Hindlimb muscle (tissue), 1 donor: ENCODE measurements at regions not wholly inside any gene's neighbourhood (a gene's known extent, or its start where the extent isn't known, plus 50 kb on each side); places are given as distances from the start of the nearest gene placed in this dataset.
"Not testable (repeated sequence)": the region's sequence is repeated elsewhere in the genome, so short reads cannot be mapped to it uniquely, and the experiment has no call there.

ENCODE experiments used
- DNase-seq: peaks from one replicate; pipeline ENCODE4 v3.0.0-alpha.2; 2013

DNA sequence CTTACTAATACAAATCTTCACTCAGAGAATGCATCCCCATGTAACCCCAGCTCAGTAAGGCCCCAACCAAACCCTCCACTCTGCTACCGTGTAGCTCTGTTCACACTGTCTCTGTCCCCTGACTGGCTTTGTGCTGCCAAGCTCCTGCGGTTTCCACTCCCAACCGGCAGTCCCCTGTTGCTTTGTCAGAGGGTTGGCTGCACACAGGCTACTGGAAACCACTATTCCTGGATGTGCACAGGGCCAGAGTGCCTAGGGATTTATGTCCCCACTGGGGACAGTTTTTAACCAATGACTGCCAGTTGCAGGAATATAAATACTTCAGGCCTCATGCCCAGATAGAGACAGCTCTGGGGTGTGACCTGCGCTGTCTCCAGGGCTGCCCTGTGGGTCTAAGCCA is 157.1 kb upstream of the C16orf82 start:
- DNase-seq: no peak

DNA sequence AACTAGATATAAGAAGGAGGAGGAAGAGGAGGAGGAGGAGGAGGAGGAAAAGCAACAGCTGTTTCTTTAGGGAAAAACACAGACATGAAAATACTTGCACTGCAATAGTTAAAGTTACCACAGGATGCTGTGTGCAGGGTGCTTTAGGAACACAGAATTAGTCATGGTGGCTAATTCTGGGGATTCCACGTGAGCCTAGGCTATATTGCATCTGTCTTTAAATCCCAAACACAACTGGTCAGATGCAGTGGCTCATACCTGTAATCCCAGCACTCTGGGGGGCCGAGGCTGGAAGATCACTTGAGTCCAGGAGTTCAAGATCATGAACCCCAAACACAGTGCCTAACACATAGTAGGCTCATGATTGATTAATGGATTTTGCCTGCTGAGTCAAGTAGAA is 155.3 kb upstream of the C16orf82 start:
- DNase-seq: no peak

DNA sequence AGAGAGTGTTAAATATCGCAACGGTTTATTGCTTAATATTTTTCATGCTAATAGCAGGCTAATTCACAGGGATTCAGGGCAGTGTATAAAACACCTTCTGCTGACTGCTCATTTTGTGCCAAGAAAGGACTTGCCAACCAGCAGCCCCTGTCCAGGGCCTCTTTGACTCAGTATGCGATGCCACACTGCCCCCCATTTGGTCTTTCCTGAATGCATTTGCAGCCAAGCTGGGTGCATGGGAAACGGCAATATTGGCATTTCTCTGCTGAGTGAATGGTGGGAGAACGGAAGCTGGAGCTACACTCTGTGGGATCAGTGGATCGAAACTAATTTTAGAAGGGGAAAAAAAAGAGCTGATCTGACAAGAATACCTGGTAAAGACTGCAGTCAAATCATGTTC is 152.9 kb upstream of the C16orf82 start:
- no peak for DNase-seq

DNA sequence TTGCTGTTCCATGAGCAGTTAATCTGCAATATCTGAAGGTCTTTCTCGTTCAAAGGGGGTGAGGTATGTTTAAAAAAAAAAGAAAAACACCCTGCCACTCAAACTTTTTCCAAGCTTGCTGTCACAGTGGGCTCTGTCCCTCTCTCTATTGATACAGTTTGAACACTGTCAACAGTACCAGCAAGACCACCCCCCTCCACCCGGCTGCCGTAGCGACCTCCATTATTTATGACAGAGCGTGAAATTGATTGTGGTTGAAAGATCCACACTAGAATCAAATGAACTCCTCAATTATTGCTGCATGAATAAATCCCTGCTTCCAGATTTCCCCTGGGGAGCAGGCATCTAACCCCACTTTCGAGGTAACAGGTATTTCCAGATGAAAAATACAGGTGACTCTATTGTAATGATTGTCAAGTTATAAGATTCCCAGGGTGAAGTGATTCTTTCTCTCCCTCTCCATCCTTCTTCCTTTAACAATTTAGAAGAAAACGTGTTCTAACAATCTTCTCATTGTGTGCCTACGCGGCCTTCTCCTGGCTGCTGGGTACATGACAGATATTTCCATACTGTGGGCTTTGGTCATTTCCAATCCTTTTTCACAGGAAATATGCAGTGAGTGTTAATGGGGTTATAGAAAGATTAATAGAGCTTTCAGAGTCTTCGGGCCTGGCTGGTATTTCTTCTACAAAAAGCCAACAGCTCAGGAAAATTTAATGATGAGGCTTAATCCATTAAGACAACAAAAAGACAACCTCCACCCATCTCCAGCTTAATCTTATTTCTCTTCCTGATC is 135.7 kb upstream of the C16orf82 start:
- DNase-seq: no peak

DNA sequence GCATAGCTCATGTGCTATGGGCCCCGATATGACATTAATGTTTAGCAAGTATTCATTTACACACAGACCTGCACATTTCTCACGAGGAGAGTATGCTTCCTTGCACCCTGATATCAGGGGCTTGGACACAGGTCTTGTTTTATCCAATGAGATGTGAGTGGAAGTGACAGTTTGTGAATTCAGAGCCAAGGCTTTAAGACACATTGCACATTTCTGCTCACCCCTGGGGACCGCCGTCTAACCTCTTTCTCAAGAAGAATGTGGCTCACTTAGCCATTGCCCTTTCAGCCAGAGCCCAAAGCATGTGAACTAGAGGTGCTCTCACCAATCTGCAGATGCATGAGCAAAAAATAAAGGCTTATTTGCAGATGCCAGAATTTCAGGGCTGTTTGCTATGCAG is 116.1 kb upstream of the C16orf82 start:
- no peak for DNase-seq

DNA sequence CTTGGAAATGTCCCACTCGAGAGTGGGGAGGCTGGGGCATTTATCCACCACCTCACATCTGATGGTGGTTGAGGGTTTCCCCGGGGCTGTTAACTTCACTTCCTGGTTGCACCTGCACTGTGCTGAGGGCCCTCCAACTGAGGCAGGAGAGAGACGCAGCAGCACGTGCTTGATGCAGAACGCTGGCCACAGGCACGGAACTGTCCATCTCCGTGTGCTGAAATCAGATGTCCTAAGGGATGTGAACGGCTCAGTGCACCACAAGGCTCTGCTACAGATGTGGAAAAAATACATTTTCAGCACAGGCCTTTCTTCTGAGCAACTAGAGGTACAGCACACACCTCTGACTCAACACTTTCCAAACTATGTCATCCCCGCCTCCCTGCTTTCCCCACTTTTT is 114.8 kb upstream of the C16orf82 start:
- DNase-seq: no peak

DNA sequence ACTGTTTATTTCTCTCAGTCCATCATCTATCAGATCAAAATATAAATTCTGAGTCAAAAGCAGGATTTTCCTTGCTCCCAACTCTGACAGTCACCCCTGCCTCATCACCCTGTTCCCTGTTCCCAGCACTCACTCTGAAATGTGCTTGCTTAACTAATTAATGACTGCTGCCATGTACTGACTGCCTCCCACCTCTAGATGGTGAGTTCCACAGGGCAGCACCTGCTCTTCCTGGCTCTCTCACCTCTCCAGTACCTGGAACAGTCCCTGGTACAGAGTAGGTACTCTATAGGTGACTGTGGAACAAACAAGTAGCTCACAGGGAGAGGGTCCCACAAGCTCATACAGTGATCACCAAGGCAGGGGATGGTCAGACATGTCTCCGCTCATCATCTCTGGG is 114.3 kb upstream of the C16orf82 start:
- DNase-seq: no peak

DNA sequence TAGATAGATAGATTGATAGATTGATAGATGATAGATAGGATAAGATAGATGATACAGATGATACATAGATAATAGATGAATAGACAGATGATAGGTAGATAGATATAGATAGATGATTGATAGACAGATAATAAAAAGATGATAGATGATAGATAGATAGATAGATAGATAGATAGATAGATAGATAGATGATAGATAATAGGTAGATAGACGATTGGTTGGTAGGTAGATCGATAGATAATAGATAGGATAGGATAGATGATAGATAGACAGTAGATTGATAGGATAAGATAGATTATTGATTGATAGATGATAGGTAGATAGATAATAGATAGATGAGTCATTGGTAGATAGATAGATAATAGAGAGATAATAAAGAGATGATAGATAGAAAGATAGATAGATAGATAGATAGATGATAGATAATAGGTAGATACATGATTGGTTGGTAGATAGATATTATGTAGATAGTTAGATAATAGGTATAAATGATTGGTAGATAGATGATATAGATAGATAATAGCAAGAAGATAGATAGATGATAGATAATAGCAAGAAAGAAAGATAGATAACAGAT is 109.4 kb upstream of the C16orf82 start:
- no peak for DNase-seq

DNA sequence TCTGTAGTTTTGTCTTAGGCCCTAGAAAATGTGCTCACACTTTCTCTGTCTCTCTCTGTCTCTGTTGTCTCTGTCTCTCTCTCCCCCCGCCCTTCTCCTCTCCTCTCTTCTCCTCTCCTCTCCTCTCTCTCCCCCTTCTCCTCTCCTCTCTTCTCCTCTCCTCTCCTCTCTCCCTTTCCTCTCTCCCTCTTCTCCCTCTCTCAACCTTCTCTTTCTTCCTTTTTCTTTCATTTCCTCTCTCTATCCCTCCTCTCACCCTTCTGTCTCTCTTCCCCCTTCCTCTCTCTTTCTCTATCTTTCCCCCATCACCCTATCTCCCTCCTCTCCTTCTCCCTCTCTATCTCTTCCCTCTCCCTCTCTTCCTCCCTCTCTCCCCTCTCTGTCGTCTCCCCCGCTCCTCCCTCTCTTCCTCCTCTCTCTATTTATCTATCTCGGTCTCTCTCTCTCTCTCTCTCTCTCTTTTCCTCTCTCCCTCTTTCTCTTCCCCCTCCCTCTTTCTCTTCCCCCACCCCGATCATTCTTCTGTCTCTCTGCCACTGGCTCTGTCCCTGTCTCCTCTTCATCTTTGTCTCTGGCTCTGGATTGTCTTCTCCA is 107.2 kb upstream of the C16orf82 start:
- DNase-seq: no peak

DNA sequence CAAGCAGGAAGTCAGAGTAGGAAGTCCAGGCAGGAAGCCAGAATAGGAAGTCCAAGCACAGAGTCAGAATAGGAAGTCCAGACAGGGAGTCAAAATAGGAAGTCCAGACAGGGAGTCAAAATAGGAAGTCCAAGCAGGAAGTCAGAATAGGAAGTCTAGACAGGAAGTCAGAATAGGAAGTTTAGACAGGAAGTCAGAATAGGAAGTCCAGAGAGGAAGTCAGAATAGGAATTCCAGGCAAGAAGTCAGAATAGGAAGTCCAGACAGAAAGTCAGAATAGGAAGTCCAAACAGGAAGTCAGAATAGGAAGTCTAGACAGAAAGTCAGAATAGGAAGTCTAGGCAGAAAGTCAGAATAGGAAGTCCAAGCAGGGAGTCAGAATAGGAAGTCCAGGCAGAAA is 105.3 kb upstream of the C16orf82 start:
- DNase-seq: no peak

DNA sequence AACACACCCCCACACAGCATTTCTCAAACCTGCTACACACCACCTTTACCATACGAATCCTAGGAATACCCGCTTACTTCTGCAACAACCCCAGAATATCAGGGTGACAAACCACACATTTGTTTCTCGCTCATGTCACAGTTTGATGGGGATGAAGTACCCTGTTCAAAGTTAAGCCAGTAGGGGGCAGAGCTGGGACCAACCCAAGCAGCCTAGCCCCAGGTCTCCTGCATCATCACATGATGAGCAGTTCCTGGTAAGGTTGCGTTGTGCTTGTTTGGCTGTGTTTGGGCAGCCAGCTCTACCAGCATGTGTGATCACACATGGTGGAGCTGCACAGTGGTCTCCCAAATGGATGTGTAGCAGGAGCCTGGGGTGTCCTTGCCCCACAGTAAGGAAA is 103.6 kb upstream of the C16orf82 start:
- DNase-seq: no peak

DNA sequence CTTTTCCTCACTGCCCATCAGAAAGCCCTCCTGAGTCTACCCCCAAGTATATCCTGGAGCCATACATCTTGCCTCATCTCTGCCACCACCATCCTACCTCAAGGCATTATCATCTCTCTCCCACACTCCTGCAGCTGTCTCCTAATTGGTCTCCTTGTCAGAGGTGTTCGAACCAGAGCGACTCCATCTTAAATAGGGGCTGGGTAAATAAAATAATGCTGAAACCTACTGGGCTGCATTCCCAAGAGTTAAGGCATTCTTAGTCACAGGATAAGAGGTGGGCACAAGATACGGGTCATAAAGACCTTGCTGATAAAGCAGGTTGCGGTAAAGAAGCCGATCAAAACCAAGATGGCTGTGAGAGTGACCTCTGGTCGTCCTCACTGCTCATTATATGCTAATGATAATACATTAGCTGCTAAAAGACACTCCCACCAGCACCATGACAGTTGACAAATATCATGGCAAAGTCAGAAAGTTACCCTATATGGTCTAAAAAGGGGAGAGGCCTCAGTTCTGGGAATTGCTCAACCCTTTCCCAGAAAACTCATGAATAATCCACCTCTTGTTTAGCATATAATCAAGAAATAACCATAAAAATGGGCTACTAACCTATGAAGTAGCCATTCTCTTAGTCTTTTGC is 97.0 kb upstream of the C16orf82 start:
- no peak for DNase-seq

DNA sequence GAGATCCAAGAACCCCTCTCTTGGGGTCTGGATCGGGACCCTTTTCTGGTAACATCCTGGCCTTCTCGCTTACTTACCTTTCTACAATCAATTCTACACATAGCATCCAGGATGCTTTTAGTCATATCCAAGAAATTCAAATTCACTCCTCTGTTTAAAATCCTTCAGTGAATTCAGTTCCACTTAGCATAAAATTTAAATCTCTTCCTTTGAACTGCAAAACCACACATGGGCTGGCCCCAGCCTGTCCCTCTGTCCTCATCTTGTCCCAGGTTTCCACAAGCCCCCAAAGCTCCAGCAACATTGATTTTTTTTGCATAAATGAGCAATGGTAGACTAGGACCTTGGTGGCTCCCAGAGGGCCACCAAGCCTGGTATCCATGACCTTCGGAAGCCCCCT is 96.4 kb upstream of the C16orf82 start:
- DNase-seq: no peak

DNA sequence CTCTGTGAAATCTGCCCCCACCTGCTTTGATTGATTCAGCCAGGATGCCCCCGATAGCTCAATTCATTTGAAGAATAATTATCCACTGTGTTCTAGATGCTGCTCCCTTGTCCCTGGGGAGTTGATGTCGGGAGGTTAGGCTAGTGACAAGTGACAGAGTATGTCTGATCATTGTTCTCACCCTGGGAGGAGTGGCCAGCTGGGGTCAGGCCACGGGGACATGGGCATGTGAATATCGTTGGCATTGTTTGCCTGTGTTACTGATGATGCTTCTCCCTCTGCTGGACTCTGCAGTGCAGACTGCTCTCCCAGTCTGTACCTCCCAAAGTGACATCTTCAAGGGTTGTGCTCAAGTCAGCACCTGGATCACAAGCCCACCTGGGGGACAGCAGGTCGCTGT is 89.9 kb upstream of the C16orf82 start:
- no peak for DNase-seq

DNA sequence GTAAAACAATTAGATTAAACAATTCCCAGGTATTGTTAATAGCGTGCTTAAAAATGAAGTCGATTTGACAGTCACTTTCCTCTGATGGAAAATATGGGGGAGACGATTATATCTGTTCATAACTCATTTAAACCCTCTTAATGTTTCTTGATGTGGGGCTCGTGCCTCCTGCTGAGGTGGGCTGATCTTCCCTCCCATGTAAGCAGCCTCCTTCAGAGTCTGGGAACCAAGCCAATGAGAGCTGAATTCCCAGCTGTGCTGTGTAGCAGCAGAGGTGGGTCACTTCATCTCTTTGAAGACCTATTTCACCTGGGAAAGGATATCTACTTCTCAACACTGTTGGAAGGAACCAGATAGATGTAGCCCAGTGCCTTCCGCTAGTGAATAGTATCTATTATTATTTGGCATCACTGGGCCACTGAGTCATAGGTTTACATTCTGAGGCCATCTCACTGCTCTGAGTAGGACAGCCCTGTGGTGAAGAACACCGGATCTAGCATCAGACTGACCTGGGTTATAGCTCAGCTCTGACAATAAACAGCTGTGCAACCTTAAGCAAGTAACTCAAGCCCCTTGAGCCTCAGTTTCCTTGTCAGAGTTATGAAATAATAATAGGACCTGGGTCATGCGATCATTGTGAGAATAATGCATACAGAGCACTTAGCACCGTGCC is 85.3 kb upstream of the C16orf82 start:
- no peak for DNase-seq

DNA sequence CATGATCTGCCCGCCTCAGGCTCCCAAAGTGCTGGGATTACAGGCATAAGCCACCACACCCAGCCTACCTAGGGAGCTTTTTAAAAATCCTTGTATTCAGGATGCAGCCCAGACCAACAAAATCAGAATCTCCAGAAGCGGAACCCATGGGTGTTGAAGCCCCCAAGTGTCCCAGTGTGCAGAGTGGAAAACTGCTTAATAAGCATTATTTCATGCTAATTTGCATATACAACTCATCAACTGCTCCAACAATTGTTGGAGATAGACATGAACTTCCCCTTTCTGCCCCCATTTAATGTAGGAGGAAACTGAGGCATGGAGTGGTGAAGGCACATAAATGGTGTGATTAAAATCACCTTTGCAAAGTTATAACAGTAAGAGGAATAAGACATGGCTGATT is 84.3 kb upstream of the C16orf82 start:
- DNase-seq: no peak

DNA sequence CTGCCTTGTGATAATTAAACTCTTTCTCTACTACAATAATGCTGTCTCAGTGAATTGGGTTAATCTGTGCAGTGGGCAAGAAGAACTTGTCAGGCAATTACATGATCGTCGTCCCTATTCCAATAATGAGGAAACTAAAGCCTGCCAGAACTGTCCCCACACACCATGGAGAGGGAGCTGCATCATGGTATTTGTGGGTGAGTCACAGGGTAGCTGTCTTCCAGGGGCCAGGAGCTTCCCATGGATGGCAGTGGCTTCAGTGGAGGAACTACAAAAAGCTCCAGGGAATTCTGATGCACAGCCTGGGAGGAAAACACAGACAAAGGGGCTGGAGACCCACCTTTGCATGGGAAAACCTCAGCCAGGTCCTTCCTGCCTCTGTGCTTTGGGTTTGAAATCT is 83.3 kb upstream of the C16orf82 start:
- no peak for DNase-seq

DNA sequence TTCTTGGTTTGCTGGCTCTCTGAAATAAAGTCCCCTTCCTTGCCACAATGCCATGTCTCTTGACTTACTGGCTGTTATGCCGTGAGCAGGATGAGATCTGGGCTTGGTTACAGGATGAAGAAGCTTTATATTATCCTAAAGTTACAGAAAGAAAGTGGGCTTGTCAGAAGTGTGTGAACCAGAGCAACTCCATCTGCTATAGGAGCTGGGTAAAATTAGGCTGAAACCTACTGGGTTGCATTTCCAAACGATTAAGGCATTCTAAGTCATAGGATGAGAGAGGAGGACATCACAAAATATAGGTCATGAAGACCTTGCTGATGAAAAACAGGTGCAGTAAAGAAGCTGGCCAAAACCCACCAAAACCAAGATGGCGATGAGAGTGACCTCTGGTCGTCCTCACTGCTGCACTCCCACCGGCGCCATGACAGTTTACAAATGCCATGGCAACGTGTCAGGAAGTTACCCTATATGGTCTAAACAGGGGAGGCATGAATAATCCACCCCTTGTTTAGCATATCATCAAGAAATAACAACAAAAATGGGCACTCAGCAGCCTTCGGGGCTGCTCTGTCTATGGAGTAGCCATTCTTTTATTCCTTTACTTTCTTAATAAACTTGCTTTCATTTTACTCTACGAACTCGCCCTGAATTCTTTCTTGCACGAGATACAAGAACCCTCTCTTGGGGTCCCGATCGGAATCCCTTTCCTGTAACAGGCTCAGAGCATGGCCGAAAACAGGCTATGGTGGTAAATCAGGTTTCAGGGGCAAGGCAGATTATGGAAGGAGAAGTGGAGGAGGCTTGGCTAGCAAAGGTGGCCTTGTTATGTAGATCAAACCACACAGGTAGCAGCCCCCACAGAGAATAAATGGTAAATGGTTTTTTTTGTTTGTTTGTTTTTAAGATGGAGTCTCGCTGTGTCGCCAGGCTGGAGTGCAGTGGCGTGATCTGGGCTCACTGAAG is 81.3 kb upstream of the C16orf82 start:
- DNase-seq: no peak

DNA sequence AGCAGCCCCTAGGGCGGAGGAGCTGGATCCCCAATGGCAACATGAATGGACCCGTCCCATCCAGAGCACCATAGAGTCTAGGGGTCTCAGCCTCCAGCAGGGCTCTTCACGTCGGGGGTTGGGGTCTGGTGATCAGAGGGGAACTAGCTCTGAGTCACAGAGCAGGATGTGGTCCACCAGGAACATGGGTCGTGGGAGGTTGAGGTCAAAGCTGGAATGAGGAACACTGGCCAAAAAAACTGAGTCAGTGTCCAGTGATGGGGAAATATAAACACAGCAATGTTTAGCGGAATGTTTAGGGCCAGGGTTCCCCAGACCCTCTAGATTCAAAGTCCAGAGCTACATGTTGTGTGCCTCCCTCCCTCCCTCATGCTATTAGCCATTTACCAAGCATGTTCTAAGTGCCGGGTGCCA is 79.1 kb upstream of the C16orf82 start:
- DNase-seq: no peak

DNA sequence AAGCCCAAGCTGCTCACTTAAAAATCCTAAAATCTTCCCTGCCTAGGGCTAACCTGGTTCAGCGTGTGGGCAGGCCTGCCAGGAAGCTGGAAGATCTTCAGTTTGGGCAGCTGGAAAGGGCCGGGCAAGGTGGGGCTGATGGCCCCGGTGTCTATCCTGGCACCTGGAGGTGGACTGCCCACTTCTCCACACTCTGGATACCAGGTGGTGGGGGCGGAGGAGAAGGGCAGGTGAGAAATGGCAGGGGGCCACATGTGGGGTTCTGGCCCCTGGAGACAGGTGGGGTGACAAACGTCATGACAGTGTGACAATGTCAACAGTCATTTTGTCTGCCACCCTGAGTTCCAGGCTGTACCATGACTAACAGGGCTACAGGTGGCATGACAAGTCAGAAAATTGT is 78.5 kb upstream of the C16orf82 start:
- DNase-seq: no peak

DNA sequence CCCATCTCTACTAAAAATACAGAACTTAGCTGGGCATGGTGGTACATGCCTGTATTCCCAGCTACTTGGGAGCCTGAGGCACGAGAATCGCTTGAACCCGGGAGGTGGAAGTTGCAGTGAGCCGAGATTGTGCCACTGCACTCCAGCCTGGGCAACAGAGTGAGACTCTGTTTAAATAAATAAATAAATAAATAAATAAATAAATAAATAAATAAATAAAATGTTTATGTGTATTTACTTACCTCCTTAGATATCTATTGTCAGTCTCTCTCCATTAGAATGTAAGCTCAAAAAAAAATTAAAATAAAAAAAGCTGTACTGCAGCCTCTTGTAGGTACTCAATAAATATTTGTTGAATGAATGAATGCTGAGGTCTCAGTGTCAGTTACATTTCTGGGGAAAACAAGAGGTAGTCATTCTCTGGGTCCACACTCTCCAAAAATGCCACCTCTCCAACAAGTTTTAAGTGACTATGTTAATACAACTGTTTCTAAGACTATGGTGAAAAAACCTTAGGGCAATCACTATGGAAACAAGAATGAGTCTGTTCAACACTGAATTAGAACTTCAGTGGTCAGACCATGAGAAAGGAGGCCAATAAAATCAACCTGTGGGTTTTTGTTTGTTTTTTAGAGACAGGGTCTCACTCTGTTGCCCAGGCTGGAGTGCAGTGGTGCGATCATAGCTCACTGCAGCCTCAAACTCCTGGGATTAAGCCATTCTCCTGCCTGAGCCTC is 76.2 kb upstream of the C16orf82 start:
- DNase-seq: not testable (repeated sequence)
